Neural cell (in vitro differentiated cells): ENCODE measurements at regions not wholly inside any gene's neighbourhood (a gene's known extent, or its start where the extent isn't known, plus 50 kb on each side); places are given as distances from the start of the nearest gene placed in this dataset.

Experiments used
- H2AFZ ChIP-seq: fragments of 200-600, 300-800 bp; sonication (generic), shearing (Covaris generic); 2 replicates; pipeline ENCODE4 v1.6.0; 2014; ENCODE audit warnings: low read depth, mild to moderate bottlenecking, antibody characterized with exemption, low read length, moderate library complexity
- H3F3A ChIP-seq: fragments of 200-600 bp; shearing (Covaris generic); 2 replicates; pipeline ENCODE4 v1.6.1; 2016; ENCODE audit warnings: mild to moderate bottlenecking, moderate library complexity, mixed read lengths, antibody characterized with exemption, low read length; ENCODE audit not compliant: insufficient read depth, poor library complexity, severe bottlenecking
- H3K27ac ChIP-seq: fragments of 200-600, 300-800 bp; sonication (generic), shearing (Covaris generic); 2 replicates; pipeline ENCODE4 v1.5.1; 2014; ENCODE audit warnings: mild to moderate bottlenecking, low read length, moderate library complexity
- H3K27me3 ChIP-seq: fragments of 300-800, 200-600 bp; sonication (generic), shearing (Covaris generic); 2 replicates; pipeline ENCODE4 v1.6.0; 2014; ENCODE audit warnings: mild to moderate bottlenecking, low read depth, low read length, moderate library complexity; ENCODE audit not compliant: insufficient read depth
- H3K36me3 ChIP-seq: fragments of 300-800, 200-600 bp; sonication (generic), shearing (Covaris generic); 2 replicates; pipeline ENCODE4 v1.5.1; 2014; ENCODE audit warnings: mild to moderate bottlenecking, antibody characterized with exemption, low read length, moderate library complexity; ENCODE audit not compliant: insufficient read depth
- H3K4me2 ChIP-seq: fragments of 300-800, 200-600 bp; sonication (generic), shearing (Covaris generic); 2 replicates; pipeline ENCODE4 v1.6.0; 2014; ENCODE audit warnings: mild to moderate bottlenecking, low read length
- H3K4me3 ChIP-seq: fragments of 300-800, 200-600 bp; sonication (generic), shearing (Covaris generic); 2 replicates; pipeline ENCODE4 v1.5.1; 2014; ENCODE audit warnings: mild to moderate bottlenecking, low read length, moderate library complexity
- H3K79me2 ChIP-seq: fragments of 200-600 bp; shearing (Covaris generic); replicated peaks from 2 replicates; pipeline ENCODE4 v1.6.0; 2014; ENCODE audit warnings: mild to moderate bottlenecking, low read length, moderate library complexity; ENCODE audit not compliant: insufficient read depth
- H3K9ac ChIP-seq: fragments of 300-800, 200-600 bp; sonication (generic), shearing (Covaris generic); 2 replicates; pipeline ENCODE4 v1.6.1; 2016; ENCODE audit warnings: mild to moderate bottlenecking, low read length, mixed read lengths
- H3K9me2 ChIP-seq: fragments of 200-600 bp; shearing (Covaris generic); 2 replicates; pipeline ENCODE4 v1.6.1; 2016; ENCODE audit warnings: mild to moderate bottlenecking, low read length, mixed read lengths; ENCODE audit not compliant: insufficient read depth
- H3K9me3 ChIP-seq: fragments of 200-600, 300-800 bp; sonication (generic), shearing (Covaris generic); 2 replicates; pipeline ENCODE4 v1.6.1; 2016; ENCODE audit warnings: mild to moderate bottlenecking, mixed run types, low read length, moderate library complexity, mixed read lengths
- H4K20me1 ChIP-seq: fragments of 200-600 bp; shearing (Covaris generic); 2 replicates; pipeline ENCODE4 v1.6.1; 2016; ENCODE audit warnings: mild to moderate bottlenecking, mixed run types; ENCODE audit not compliant: insufficient read depth
- CTCF ChIP-seq: fragments of 450-650 bp; IDR thresholded peaks from 2 replicates; pipeline ENCODE4 v1.5.1; 2014; ENCODE audit warnings: antibody characterized with exemption, mild to moderate bottlenecking, moderate library complexity; ENCODE audit not compliant: poor library complexity, severe bottlenecking
- EP300 ChIP-seq: fragments of 450-650 bp; conservative IDR thresholded peaks from 2 replicates; pipeline ENCODE4 v1.6.1; 2014; ENCODE audit warnings: antibody characterized with exemption, mild to moderate bottlenecking, moderate library complexity; ENCODE audit not compliant: poor library complexity, severe bottlenecking
- EZH2 ChIP-seq: fragments of 200-600, 300-800 bp; shearing (Covaris generic), sonication (generic); IDR thresholded peaks from 2 replicates; pipeline ENCODE4 v1.6.1; 2014; ENCODE audit warnings: antibody characterized with exemption, low read length, borderline replicate concordance, mild to moderate bottlenecking; ENCODE audit not compliant: insufficient read depth, poor library complexity, severe bottlenecking
- MXI1 ChIP-seq: fragments of 450-650 bp; conservative IDR thresholded peaks from 2 replicates; pipeline ENCODE4 v1.6.1; 2014; ENCODE audit warnings: antibody characterized with exemption, mild to moderate bottlenecking; ENCODE audit not compliant: poor library complexity, severe bottlenecking
- POLR2AphosphoS5 ChIP-seq: IDR thresholded peaks from 2 replicates; pipeline ENCODE4 v1.6.1; 2012
- RAD21 ChIP-seq: fragments of 450-650 bp; conservative IDR thresholded peaks from 2 replicates; pipeline ENCODE4 v1.6.1; 2014; ENCODE audit warnings: antibody characterized with exemption, mild to moderate bottlenecking, moderate library complexity
- REST ChIP-seq: IDR thresholded peaks from 2 replicates; pipeline ENCODE4 v1.6.1; 2012; ENCODE audit warnings: borderline replicate concordance
- SMC3 ChIP-seq: fragments of 450-650 bp; conservative IDR thresholded peaks from 2 replicates; pipeline ENCODE4 v1.6.1; 2014; ENCODE audit warnings: antibody characterized with exemption, mild to moderate bottlenecking, moderate library complexity; ENCODE audit not compliant: poor library complexity
- TAF1 ChIP-seq: IDR thresholded peaks from 2 replicates; pipeline ENCODE4 v1.6.1; 2012; ENCODE audit warnings: low read depth

GRCh38 chr12:13786646-13787045, 194.8 kb downstream of the GRIN2B start:
- no peaks in the 10 kb centered on the region for H3K9me2 ChIP-seq
- no peaks in the 10 kb centered on the region for H3F3A ChIP-seq
- H3K9ac ChIP-seq: no peak overlapping the region
- no peak overlapping the region for H3K4me3 ChIP-seq
- H4K20me1 ChIP-seq: no peaks in the 10 kb centered on the region
- H3K4me2 ChIP-seq: no peak overlapping the region
- no peaks in the 10 kb centered on the region for H3K79me2 ChIP-seq
- H3K9me3 ChIP-seq: no peaks in the 10 kb centered on the region
- no peak overlapping the region for H3K27ac ChIP-seq
- TF ChIP-seq SMC3: no peak
- no peak for TF ChIP-seq CTCF
- TF ChIP-seq TAF1: no peak
- no peak for TF ChIP-seq POLR2AphosphoS5
- no peak for TF ChIP-seq RAD21
- no peak for TF ChIP-seq REST
- TF ChIP-seq EZH2: no peak
- no peak for TF ChIP-seq MXI1
- TF ChIP-seq EP300: no peak
- H3K27me3 ChIP-seq: no peaks in the 10 kb centered on the region
- no peaks in the 10 kb centered on the region for H3K36me3 ChIP-seq
- H2AFZ ChIP-seq: no peak overlapping the region

- no peak overlapping the region for H3K4me3 ChIP-seq
- no peaks in the 10 kb centered on the region for H3K9me3 ChIP-seq
- H2AFZ ChIP-seq: no peak overlapping the region
- no peak overlapping the region for H3K27ac ChIP-seq
- H3K4me2 ChIP-seq: no peak overlapping the region
- H3K9me2 ChIP-seq: no peaks in the 10 kb centered on the region
- H3K36me3 ChIP-seq: no peaks in the 10 kb centered on the region
- no peaks in the 10 kb centered on the region for H3K79me2 ChIP-seq
- no peak overlapping the region for H3K9ac ChIP-seq
- no peaks in the 10 kb centered on the region for H3F3A ChIP-seq
- no peaks in the 10 kb centered on the region for H4K20me1 ChIP-seq
- no peaks in the 10 kb centered on the region for H3K27me3 ChIP-seq
- no peak for TF ChIP-seq RAD21
- TF ChIP-seq EP300: no peak
- no peak for TF ChIP-seq POLR2AphosphoS5
- no peak for TF ChIP-seq REST
- no peak for TF ChIP-seq TAF1
- no peak for TF ChIP-seq MXI1
- no peak for TF ChIP-seq SMC3
- no peak for TF ChIP-seq CTCF
- TF ChIP-seq EZH2: no peak
Measured at GRCh38 chr12:13784504-13784903, 196.9 kb downstream of the GRIN2B start.
